ENCODE measurements at regions not wholly inside any gene's neighbourhood (a gene's known extent, or its start where the extent isn't known, plus 50 kb on each side); places are given as distances from the start of the nearest gene placed in this dataset.
"Not testable (repeated sequence)": the region's sequence is repeated elsewhere in the genome, so short reads cannot be mapped to it uniquely, and the experiment has no call there.

DNA sequence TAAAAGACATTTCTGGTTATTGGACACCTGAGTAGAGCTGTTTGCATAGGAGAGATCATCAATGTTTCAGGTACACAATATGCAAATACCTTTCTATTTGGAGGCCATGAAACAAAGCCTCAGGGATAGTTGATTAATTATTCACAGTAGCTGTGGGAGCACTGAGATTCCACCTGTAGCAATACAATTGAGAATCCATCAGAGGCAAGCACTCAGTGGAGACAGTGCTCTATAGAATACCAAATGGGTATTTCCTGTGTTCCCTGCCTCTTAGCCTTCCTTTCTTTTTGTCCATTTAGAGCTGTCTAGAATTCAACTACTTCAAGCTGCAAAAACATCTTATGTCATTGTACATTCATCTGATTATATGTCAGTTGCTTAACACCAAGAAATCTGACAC is 1754.0 kb upstream of the ACO1 start:
- H3K4me3 ChIP-seq (ENCODE audit: low read length), result no peak overlapping the region
- no peak for TF ChIP-seq EZH2phosphoT487 (IDR thresholded peaks at IDR 0.05; ENCODE audit: borderline replicate concordance, low read length)
- TF ChIP-seq, protein P1, sequence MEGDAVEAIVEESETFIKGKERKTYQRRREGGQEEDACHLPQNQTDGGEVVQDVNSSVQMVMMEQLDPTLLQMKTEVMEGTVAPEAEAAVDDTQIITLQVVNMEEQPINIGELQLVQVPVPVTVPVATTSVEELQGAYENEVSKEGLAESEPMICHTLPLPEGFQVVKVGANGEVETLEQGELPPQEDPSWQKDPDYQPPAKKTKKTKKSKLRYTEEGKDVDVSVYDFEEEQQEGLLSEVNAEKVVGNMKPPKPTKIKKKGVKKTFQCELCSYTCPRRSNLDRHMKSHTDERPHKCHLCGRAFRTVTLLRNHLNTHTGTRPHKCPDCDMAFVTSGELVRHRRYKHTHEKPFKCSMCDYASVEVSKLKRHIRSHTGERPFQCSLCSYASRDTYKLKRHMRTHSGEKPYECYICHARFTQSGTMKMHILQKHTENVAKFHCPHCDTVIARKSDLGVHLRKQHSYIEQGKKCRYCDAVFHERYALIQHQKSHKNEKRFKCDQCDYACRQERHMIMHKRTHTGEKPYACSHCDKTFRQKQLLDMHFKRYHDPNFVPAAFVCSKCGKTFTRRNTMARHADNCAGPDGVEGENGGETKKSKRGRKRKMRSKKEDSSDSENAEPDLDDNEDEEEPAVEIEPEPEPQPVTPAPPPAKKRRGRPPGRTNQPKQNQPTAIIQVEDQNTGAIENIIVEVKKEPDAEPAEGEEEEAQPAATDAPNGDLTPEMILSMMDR (IDR thresholded peaks at IDR 0.05; ENCODE audit: low read depth, low read length, poor library complexity, severe bottlenecking), result no peak
- H3K4me2 ChIP-seq (ENCODE audit: low read length), result no peak overlapping the region
- no peaks in the 10 kb centered on the region for H3K4me1 ChIP-seq (ENCODE audit: control insufficient read depth, low read length)
- H3K79me2 ChIP-seq (ENCODE audit: control insufficient read depth, low read length), result no peaks in the 10 kb centered on the region
- no peaks in the 10 kb centered on the region for H3F3A ChIP-seq (ENCODE audit: control insufficient read depth, insufficient read depth)
- no peaks in the 10 kb centered on the region for H3K27me3 ChIP-seq (ENCODE audit: control insufficient read depth, low read length)
- H3K9me3 ChIP-seq (ENCODE audit: control insufficient read depth, insufficient read depth, low read length), result no peaks in the 10 kb centered on the region
- H4K20me1 ChIP-seq (ENCODE audit: control insufficient read depth, insufficient read depth, low read depth, low read length), result no peaks in the 10 kb centered on the region
- H3K36me3 ChIP-seq (ENCODE audit: control insufficient read depth, low read length), result no peaks in the 10 kb centered on the region
- H3K27ac ChIP-seq (ENCODE audit: low read depth, low read length), result no peak overlapping the region
- H3K9me2 ChIP-seq (replicated peaks; ENCODE audit: control insufficient read depth, low read length), result no peaks in the 10 kb centered on the region

DNA sequence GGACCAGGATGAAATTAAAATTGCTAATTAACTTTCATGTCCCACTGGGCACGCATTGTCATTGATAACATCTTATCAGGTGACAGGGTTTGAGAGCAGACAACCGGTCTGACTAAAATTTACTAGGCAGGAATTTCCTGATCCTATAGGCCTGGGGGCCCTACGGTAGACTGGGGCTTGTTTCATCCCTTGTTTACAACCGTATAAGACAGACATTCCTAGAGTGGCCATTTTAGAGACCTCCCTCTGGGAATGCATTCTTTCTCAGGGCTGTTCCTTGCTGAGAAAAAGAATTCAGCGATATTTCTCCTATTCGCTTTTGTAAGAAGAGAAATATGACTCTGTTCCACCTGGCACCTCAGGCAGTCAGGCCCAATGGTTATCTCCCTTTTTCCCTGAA is 1737.8 kb upstream of the ACO1 start:
- H3K27ac ChIP-seq (ENCODE audit: low read depth, low read length); H3K4me2 ChIP-seq (ENCODE audit: low read length); H3F3A ChIP-seq (ENCODE audit: control insufficient read depth, insufficient read depth); H4K20me1 ChIP-seq (ENCODE audit: control insufficient read depth, insufficient read depth, low read depth, low read length); H3K36me3 ChIP-seq (ENCODE audit: control insufficient read depth, low read length); H3K4me1 ChIP-seq (ENCODE audit: control insufficient read depth, low read length); H3K4me3 ChIP-seq (ENCODE audit: low read length); H3K79me2 ChIP-seq (ENCODE audit: control insufficient read depth, low read length); H3K9me2 ChIP-seq (replicated peaks; ENCODE audit: control insufficient read depth, low read length); H3K9me3 ChIP-seq (ENCODE audit: control insufficient read depth, insufficient read depth, low read length); H3K27me3 ChIP-seq (ENCODE audit: control insufficient read depth, low read length): not testable (repeated sequence)

DNA sequence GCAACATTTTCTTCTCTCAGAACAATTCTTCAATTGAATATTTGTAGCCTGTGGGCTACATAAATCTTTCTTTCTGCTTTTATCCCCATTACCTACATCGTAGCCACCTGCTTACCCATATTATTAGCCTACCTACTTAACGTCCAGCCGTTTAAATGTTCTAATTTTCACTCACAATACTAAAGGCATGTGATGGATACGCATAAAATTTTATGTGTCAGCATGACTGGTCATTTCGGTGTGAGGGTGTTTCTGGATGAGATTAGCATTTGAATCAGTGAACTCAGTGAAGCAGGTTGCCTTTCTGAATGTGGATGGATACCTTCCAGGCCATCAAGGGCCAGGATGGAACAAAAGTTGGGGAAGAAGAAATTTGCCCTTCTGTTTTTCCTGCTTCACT is 1722.5 kb upstream of the ACO1 start:
- Histone ChIP-seq H3K9me2 (replicated peaks; ENCODE audit: control insufficient read depth, low read length) (no peaks in the 10 kb centered on the region), H3K27ac (ENCODE audit: low read depth, low read length) (no peak overlapping the region), H3K4me2 (ENCODE audit: low read length) (no peak overlapping the region), H3K79me2 (ENCODE audit: control insufficient read depth, low read length) (no peaks in the 10 kb centered on the region), H4K20me1 (ENCODE audit: control insufficient read depth, insufficient read depth, low read depth, low read length) (no peaks in the 10 kb centered on the region), H3K36me3 (ENCODE audit: control insufficient read depth, low read length) (no peaks in the 10 kb centered on the region), H3K4me3 (ENCODE audit: low read length) (no peak overlapping the region), H3K4me1 (ENCODE audit: control insufficient read depth, low read length) (no peaks in the 10 kb centered on the region), H3K9me3 (ENCODE audit: control insufficient read depth, insufficient read depth, low read length) (no peaks in the 10 kb centered on the region), H3K27me3 (ENCODE audit: control insufficient read depth, low read length) (no peaks in the 10 kb centered on the region), H3F3A (ENCODE audit: control insufficient read depth, insufficient read depth) (no peaks in the 10 kb centered on the region)
- no peak for TF ChIP-seq EZH2phosphoT487 (IDR thresholded peaks at IDR 0.05; ENCODE audit: borderline replicate concordance, low read length)
- TF ChIP-seq, protein P1 (IDR thresholded peaks at IDR 0.05; ENCODE audit: low read depth, low read length, poor library complexity, severe bottlenecking), result no peak

DNA sequence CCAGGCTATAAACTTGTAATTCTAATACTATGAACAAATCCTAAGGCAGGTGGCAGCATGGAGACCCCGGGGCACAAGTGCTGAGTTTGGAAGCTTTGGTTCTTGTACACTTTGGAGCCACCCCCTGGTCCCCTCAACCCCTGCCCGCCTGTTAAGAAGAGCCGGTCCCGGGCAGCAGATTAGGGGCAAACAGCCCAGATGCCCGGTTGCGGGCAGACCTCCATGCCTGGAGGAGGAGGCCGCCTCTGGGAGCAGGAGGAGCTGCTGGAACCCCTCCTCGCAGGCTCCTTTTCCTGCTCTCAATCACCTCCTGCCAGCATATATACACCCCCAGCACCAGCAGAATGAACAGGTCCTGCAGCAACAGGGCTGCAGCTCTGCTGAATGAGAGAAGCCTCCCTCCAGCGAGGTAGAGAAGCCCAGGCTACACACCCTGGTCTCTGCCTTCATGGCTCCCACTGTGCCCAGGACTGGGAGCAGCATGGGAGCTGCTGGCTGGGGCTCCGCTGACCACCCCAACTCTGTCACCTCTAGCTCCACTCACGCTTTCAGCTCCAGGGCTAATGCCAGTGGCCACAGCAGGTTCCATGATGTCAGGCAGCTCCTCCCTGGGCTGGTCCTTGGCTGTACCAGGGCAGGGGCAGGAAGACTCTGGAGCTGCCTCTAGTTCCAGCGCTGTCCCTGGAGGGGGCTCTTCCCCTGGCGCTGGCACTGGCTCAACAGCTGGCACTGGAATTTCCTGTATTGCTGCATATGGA is 1713.5 kb upstream of the ACO1 start:
- Histone ChIP-seq H3K9me3 (ENCODE audit: control insufficient read depth, insufficient read depth, low read length) (no peaks in the 10 kb centered on the region; the same call in 1 of the 2 replicates), H3K9me2 (replicated peaks; ENCODE audit: control insufficient read depth, low read length) (no peaks in the 10 kb centered on the region), H3K36me3 (ENCODE audit: control insufficient read depth, low read length) (no peaks in the 10 kb centered on the region), H3K4me1 (ENCODE audit: control insufficient read depth, low read length) (no peaks in the 10 kb centered on the region), H3K79me2 (ENCODE audit: control insufficient read depth, low read length) (no peaks in the 10 kb centered on the region), H3F3A (ENCODE audit: control insufficient read depth, insufficient read depth) (no peaks in the 10 kb centered on the region), H4K20me1 (ENCODE audit: control insufficient read depth, insufficient read depth, low read depth, low read length) (no peaks in the 10 kb centered on the region), H3K27me3 (ENCODE audit: control insufficient read depth, low read length) (no peaks in the 10 kb centered on the region), H3K4me2 (ENCODE audit: low read length) (no peak overlapping the region), H3K4me3 (ENCODE audit: low read length) (no peak overlapping the region), H3K27ac (ENCODE audit: low read depth, low read length) (no peak overlapping the region)
- no peak for TF ChIP-seq EZH2phosphoT487 (IDR thresholded peaks at IDR 0.05; ENCODE audit: borderline replicate concordance, low read length)
- TF ChIP-seq, protein P1 (IDR thresholded peaks at IDR 0.05; ENCODE audit: low read depth, low read length, poor library complexity, severe bottlenecking), result no peak

Measured in DOHH2 (cell line).